Astrocyte (in vitro differentiated cells and primary cell): ENCODE measurements at regions not wholly inside any gene's neighbourhood (a gene's known extent, or its start where the extent isn't known, plus 50 kb on each side); places are given as distances from the start of the nearest gene placed in this dataset.

ENCODE experiments used
- DNase-seq: peaks from one replicate; pipeline ENCODE4 v3.0.0-alpha.2; 2010; ENCODE audit warnings: low read depth
- FAIRE-seq: peaks from 2 replicates; lab custom pipeline; 2011; peaks lifted over from hg19 to GRCh38; lab: Jason Lieb, UNC
- H2AFZ ChIP-seq: 2 replicates; pipeline ENCODE4 v1.6.0; 2012; ENCODE audit warnings: low read depth, low read length, inconsistent platforms
- H3K27ac ChIP-seq: 2 replicates; pipeline ENCODE4 v1.5.1; 2011; ENCODE audit warnings: low read depth, low read length, inconsistent platforms
- H3K27me3 ChIP-seq: 2 replicates; pipeline ENCODE4 v1.6.0; 2011; ENCODE audit warnings: low read length, inconsistent platforms; ENCODE audit not compliant: insufficient read depth
- H3K36me3 ChIP-seq: 2 replicates; pipeline ENCODE4 v1.5.1; 2011; ENCODE audit warnings: low read length, inconsistent platforms; ENCODE audit not compliant: insufficient read depth
- H3K4me1 ChIP-seq: 2 replicates; pipeline ENCODE4 v1.5.1; 2011; ENCODE audit warnings: low read length, inconsistent platforms; ENCODE audit not compliant: insufficient read depth
- H3K4me2 ChIP-seq: 2 replicates; pipeline ENCODE4 v1.6.0; 2012; ENCODE audit warnings: low read length, inconsistent platforms
- H3K4me3 ChIP-seq: 2 replicates; pipeline ENCODE4 v1.5.1; 2011; ENCODE audit warnings: low read depth, mild to moderate bottlenecking, low read length, inconsistent platforms; ENCODE audit not compliant: insufficient read depth
- H3K79me2 ChIP-seq: 2 replicates; pipeline ENCODE4 v1.6.0; 2012; ENCODE audit warnings: mild to moderate bottlenecking, low read length, inconsistent platforms; ENCODE audit not compliant: insufficient read depth
- H3K9ac ChIP-seq: 2 replicates; pipeline ENCODE4 v1.6.0; 2012; ENCODE audit warnings: mild to moderate bottlenecking, low read length, inconsistent platforms
- H3K9me3 ChIP-seq: 2 replicates; pipeline ENCODE4 v1.5.1; 2012; ENCODE audit warnings: low read depth, mild to moderate bottlenecking, low read length, inconsistent platforms; ENCODE audit not compliant: insufficient read depth
- H4K20me1 ChIP-seq: 2 replicates; pipeline ENCODE4 v1.6.0; 2012; ENCODE audit warnings: low read length, inconsistent platforms; ENCODE audit not compliant: insufficient read depth
- H3K27ac Mint-ChIP-seq: one replicate; pipeline ENCODE4 v1.8.0; 2021; ENCODE audit warnings: mild to moderate bottlenecking, mixed read lengths; ENCODE audit not compliant: unreplicated experiment
- H3K27me3 Mint-ChIP-seq: one replicate; pipeline ENCODE4 v1.8.0; 2021; ENCODE audit warnings: low read depth, mixed read lengths; ENCODE audit not compliant: unreplicated experiment
- H3K36me3 Mint-ChIP-seq: one replicate; pipeline ENCODE4 v1.8.0; 2021; ENCODE audit warnings: low read depth, mixed read lengths; ENCODE audit not compliant: unreplicated experiment
- H3K4me1 Mint-ChIP-seq: one replicate; pipeline ENCODE4 v1.8.0; 2021; ENCODE audit warnings: low read depth, mixed read lengths; ENCODE audit not compliant: unreplicated experiment
- H3K4me3 Mint-ChIP-seq: one replicate; pipeline ENCODE4 v1.8.0; 2021; ENCODE audit warnings: mild to moderate bottlenecking, moderate library complexity, mixed read lengths; ENCODE audit not compliant: unreplicated experiment
- H3K9me3 Mint-ChIP-seq: one replicate; pipeline ENCODE4 v1.8.0; 2021; ENCODE audit warnings: mild to moderate bottlenecking, mixed read lengths; ENCODE audit not compliant: unreplicated experiment
- CTCF ChIP-seq: IDR thresholded peaks from 2 replicates; pipeline ENCODE4 v1.5.1; 2011; ENCODE audit warnings: low read depth, mild to moderate bottlenecking, inconsistent platforms, low read length, moderate library complexity; ENCODE audit not compliant: insufficient read depth
- EZH2 ChIP-seq: IDR thresholded peaks from 2 replicates; pipeline ENCODE4 v1.6.1; 2012; ENCODE audit warnings: mild to moderate bottlenecking, low read length, inconsistent platforms; ENCODE audit not compliant: insufficient read depth

DNA sequence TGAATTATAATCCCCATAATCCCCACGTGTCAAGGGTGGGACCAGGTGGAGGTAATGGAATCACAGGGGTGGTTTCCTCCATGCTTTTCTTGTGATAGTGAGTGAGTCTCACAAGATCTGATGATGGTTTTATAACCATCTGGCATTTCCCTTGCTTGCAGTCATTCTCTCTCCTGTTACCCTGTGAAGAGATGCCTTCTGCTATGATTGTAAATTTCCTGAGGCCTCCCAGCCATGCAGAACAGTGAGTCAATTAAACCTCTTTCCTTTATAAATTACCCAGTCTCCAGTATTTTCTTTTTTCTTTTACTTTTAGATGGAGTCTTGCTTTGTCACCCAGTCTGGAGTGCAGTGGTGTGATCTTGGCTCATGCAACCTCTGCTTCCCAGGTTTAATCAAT, 182.7 kb upstream of the SEMA6A start:
- Histone ChIP-seq H4K20me1 (no peaks in the 10 kb centered on the region), H2AFZ (no peak overlapping the region), H3K4me1 (no peaks in the 10 kb centered on the region), H3K27ac (no peak overlapping the region), H3K36me3 (no peaks in the 10 kb centered on the region), H3K9me3 (peaks cover 2% of the 10 kb centered on the region), H3K9ac (no peak overlapping the region), H3K27me3 (no peaks in the 10 kb centered on the region), H3K4me3 (no peak overlapping the region), H3K4me2 (no peak overlapping the region), H3K79me2 (no peaks in the 10 kb centered on the region)
- DNase-seq (no peak), FAIRE-seq (no peak)
- Mint-ChIP-seq H3K27ac (no peak overlapping the region), H3K4me3 (no peak overlapping the region), H3K4me1 (peaks cover 4% of the 10 kb centered on the region), H3K36me3 (no peaks in the 10 kb centered on the region), H3K9me3 (peaks cover 5% of the 10 kb centered on the region), H3K27me3 (no peaks in the 10 kb centered on the region)
- no peak for TF ChIP-seq EZH2
- no peak for TF ChIP-seq CTCF

DNA sequence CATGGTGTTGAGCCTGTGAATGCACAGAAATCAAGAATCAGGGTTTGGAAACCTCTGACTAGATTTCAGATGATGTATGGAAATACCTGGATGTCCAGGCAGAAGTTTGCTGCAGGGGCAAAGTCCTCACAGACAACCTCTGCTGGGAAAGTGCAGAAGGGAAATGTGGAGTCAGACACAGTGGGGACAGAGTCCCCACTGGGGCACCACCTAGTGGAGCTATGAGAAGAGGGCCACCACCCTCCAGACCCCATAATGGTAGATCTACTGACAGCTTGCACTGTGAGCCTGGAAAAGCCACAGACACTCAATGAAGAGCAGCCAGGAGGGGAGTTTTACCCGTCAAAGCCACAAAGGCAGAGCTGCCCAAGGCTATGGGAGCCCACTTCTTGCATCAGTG, 181.9 kb upstream of the SEMA6A start:
- Mint-ChIP-seq H3K4me3 (no peak overlapping the region), H3K9me3 (peaks cover 5% of the 10 kb centered on the region), H3K36me3 (no peaks in the 10 kb centered on the region), H3K27me3 (no peaks in the 10 kb centered on the region), H3K4me1 (peaks cover 4% of the 10 kb centered on the region), H3K27ac (no peak overlapping the region)
- Histone ChIP-seq H3K27ac (no peak overlapping the region), H3K79me2 (no peaks in the 10 kb centered on the region), H3K9ac (no peak overlapping the region), H4K20me1 (no peaks in the 10 kb centered on the region), H3K4me2 (no peak overlapping the region), H3K9me3 (peaks cover 2% of the 10 kb centered on the region), H3K36me3 (no peaks in the 10 kb centered on the region), H3K27me3 (no peaks in the 10 kb centered on the region), H2AFZ (no peak overlapping the region), H3K4me3 (no peak overlapping the region), H3K4me1 (no peaks in the 10 kb centered on the region)
- DNase-seq (no peak), FAIRE-seq (no peak)
- TF ChIP-seq EZH2 (no peak), CTCF (no peak)

GRCh38 chr5:116754556-116754955, 179.9 kb upstream of the SEMA6A start:
- no peak overlapping the region for H3K4me2 ChIP-seq

More at GRCh38 chr5:116754556-116754955, 179.9 kb upstream of the SEMA6A start:
- H3K79me2 ChIP-seq, result no peaks in the 10 kb centered on the region
- H3K4me1 ChIP-seq, result no peaks in the 10 kb centered on the region
- H3K9ac ChIP-seq, result no peak overlapping the region
- no peak overlapping the region for H3K4me3 Mint-ChIP-seq
- H3K36me3 ChIP-seq, result no peaks in the 10 kb centered on the region
- no peaks in the 10 kb centered on the region for H4K20me1 ChIP-seq
- DNase-seq (no peak), FAIRE-seq (no peak)
- no peak overlapping the region for H3K27ac ChIP-seq
- no peaks in the 10 kb centered on the region for H3K4me1 Mint-ChIP-seq
- TF ChIP-seq EZH2, result no peak
- peaks cover 2% of the 10 kb centered on the region for H3K9me3 ChIP-seq
- H3K27me3 ChIP-seq, result no peaks in the 10 kb centered on the region
- H3K4me3 ChIP-seq, result no peak overlapping the region
- no peaks in the 10 kb centered on the region for H3K36me3 Mint-ChIP-seq
- H2AFZ ChIP-seq, result no peak overlapping the region
- H3K27me3 Mint-ChIP-seq, result no peaks in the 10 kb centered on the region
- H3K27ac Mint-ChIP-seq, result no peak overlapping the region
- peaks cover 5% of the 10 kb centered on the region for H3K9me3 Mint-ChIP-seq
